ENCODE measurements at regions not wholly inside any gene's neighbourhood (a gene's known extent, or its start where the extent isn't known, plus 50 kb on each side); places are given as distances from the start of the nearest gene placed in this dataset.
"Not testable (repeated sequence)": the region's sequence is repeated elsewhere in the genome, so short reads cannot be mapped to it uniquely, and the experiment has no call there.

DNA sequence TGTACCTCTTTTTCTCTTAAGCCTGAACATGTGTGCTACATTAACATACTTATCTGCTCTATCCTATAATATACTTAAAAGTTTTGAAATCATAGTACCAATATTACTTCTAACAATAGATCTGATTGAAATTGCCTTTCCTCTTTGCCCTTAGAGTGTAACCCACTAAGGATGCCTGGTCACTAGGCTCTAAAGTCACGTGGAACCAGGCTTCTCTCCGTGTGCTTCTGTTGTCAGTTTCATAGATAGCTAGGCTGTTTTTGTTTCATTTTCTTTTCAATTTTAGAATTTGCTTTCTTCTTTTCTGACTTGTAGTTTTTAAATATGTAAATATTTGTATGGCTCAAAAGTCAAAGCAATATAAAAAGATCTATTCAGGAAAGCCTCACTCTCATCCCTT, 100.5 kb upstream of the PZP start:
- not testable (repeated sequence) for DNase-seq

DNA sequence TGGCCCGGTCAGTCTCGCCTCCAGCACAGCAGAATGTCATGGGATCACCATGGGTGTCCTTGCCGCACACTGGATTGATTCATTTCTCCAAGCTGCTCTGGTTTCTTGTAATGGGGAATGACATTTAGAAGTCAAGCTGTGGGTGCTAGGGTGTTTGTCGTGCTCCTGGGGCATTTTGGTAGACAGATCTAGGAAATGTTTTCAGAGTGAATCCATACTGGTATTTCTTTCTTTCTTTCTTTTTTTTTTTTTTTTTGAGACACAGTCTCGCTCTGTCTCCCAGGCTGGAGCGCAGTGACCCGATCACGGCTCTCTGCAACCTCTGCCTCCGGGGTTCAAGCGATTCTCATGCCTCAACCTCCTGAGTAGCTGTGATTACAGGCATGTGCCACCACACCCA, 100.0 kb upstream of the PZP start:
- not testable (repeated sequence) for DNase-seq

DNA sequence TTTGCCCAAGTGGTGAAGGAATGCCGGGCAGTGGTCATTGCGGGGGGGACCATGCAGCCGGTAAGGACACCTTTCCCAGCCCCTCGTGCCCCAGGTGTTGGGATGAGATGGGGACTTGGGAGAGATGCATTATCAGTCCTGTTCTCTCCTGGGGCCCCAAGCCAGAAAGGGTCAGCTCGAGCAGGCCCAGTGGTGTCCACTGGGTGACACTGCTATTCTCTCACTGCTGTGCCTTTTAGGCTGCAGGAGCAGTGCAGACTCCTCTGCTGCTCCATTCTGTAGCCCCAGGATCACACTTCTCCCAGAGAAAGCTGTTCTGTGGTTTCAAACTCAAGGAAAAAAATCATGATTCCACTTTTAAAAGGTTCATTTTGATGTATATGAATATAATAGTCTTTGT, 99.1 kb upstream of the PZP start:
- DNase-seq = not testable (repeated sequence)

DNA sequence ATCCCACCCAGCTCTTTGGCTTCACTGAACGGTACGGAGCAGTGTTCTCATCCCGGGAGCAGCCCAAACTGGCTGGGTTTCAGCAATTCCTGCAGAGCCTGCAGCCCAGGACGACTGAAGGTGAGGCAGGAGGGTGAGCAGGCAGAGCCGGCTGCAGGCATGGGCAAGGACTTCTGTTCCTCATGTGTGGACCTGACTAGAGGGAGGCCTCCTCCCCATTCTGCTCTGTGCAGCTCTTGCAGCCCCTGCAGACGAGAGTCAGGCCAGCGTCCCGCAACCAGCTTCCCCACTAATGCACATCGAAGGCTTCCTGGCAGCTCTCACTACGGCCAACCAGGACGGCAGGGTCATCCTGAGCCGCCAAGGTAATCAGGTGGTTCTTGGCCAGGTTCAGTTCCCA, 97.8 kb upstream of the PZP start:
- not testable (repeated sequence) for DNase-seq

DNA sequence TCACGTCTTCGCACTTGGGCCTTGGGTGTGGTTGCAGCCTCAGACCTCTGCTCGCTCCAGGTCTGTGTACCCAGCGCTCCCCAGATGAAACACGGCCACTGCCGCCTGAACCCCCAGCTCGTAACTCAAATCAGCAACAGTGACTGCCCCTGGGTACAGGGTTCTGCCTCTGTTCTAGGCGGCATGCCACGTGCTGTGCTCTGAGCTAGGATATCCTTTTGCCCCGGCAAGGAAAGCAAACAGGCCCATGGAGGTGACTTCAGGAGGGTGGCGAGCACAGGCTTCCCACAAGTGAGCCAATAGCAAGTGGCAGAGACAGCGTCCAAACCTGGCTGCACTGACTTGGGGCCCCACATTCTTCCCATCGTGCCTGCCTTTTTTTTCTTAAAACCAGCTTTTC, 96.3 kb upstream of the PZP start:
- not testable (repeated sequence) for DNase-seq

DNA sequence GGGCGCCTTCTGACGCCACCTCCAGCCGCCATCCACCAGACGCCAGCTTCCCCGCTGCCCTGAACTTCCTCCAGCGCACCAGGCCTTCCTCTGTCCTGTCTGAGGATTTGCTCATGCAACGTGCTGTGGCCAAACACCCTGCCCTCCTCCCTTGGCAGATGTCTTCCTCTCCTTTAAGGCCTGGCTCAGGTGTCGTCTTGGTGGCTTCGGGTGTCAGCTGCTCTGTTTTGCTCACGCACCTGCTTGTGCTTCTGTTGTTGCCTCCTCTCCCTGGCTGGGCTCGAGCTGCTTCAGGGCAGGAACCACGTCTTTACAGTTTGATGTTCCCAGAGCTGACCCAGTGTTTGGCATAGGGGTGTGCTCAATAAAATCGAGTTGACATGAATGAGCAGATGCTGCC, 87.7 kb upstream of the PZP start:
- DNase-seq = not testable (repeated sequence)

DNA sequence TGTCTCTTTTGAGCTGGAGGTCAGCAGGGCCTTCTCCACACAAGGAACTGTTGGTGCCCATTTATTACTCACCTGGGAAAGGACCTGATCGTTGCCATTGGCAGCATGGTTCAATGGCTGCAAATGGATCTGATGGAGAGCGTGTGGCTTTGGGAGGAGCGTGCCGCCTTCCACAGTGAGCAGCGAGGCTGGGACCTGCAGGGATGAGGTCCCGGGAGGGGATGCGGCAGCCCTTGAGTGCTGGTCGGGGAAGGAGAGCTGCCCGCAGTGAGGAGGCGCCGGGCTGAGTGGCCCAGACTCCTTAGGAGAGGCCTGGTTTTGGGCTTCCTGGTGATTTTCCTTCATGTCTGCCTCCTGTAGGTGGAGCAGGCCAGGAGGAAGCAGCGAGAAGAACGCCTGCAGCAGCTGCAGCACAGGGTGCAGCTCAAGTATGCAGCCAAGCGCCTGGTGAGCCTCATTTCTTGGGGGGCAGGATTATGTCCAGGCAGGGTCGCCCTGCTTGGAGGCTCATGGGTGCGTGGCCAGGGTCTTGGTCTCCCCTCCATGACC, 86.0 kb upstream of the PZP start:
- DNase-seq = not testable (repeated sequence)

DNA sequence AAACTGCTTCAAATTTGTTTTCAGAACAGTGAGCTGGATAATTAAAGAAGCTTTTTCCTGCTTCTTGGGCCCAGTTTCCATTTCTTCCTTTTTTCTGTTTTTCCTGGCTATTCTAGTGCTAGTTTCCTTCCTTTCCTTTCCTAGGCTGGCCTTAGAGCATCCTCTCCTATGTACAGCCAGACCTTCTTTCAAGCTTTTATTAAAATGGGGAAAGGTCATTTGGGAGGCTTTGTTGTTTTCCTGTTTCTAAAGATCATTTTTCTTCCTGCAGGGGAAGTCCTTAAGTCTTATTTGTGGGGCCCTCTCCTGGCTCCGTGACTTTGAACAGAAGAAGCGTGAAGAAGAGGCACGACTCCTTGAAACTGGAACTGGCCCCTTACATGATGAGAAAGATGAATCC, 85.2 kb upstream of the PZP start:
- DNase-seq = not testable (repeated sequence)

DNA sequence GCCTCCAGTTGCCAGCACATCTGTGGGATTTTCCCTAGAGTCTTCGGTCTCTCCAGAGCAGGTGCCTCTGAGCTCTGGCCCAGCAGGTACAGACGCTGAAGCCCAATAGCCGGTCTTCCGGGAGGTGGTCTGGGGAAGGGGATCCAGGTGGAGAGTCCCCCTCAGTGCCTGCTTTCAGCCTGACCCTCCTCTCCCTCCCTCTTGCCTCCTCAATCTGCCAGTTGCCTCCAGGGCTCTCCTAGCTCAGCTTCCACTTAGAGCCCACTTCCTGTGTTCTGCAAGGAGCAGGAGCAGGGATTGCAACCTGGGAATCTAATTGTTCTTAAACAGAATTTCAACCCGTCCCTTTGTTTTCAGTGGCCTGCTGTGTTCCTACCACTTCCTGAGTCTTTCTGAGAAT, 81.8 kb upstream of the PZP start:
- not testable (repeated sequence) for DNase-seq

DNA sequence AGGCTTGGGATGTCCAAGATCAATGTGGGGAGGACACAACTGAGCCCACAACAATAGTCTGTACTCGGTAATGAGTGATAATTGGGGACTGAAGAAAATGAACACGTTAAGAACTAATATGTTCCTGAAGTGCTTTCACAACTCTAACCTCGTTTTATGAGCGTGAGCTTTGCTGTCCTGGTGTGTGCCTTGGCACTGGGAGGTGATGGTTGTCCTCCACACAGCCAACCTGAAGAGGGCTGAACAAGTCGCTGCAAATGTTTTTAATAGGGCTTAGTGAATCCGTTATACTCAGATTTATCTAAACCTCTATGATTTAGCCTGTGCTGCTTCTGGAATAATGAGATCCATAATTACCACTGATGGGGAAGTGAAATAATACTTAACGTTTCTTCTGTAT, 76.5 kb upstream of the PZP start:
- DNase-seq = not testable (repeated sequence)

DNA sequence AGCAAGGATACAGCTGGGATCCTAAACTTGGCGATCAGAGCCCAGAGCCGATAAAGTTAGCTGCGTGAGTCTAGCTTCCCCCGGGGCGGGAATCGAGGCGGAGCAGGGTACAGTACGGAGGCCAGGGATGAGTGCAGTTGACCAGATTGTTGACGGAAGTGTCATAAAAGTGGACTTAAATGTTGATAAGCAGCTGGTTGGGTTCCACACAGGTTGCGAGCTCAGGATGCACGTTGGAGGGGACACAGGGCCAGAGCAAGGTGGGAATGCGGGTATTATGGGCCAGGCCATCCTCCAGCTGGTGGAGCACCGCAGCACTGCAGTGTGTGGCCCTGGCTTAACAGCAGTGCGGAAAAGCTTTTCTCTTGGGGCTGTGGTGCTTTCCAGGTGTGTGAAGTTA, 76.0 kb upstream of the PZP start:
- not testable (repeated sequence) for DNase-seq

DNA sequence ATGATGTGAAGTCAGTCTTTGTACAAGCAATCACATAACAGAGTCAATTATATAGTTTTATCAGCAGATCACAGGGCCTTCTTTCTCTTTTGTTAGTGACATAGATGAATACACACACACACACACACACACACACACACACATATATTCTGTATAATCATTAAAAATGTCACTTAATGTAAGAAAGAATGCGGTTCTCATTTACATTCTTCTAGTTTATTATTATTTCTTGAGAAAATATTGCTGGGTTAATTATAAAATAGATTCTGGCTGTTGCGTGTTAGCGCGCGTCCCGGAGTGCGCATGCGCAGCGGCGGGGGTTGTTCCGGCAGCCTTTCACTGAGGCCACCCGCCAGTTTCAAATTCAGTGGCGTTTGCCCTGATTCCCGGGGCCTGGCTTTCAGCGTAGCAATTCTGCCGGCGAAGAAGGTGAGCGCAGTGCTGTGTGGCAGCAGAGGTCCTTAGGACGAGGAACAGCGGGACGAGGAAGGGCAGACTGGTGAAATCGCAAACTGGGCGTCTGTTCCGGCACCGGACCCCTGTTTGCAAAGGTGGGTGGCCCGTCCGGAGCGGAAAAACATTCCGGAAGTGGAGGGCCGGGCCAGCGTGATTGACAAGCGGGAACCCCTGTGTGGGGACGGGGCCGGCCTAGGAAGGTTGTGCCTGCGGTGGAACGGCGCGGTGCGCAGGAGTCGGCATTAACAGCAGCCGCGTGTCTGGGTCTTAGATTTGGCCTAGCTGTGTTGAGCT, 75.3 kb upstream of the PZP start:
- peak; percentile 59 for DNase-seq

DNA sequence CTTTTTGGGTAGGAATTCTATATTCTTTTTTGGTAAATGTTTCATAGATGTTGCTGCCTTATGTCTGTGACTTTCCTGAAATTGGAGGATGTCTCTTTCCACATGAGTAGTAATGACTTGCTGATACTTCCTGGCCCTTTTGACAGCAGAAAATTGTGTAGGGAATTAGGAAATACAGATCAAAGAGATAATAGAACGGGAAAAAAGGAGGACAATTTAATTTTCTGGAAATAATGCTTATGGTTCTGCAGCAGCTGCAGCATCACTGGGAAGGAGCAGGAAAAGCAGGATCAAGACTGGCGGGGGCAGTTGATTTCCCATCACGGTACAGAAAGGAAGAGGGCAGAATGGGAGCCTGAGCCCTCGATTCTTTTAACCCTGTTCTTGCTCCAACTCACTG, 68.8 kb upstream of the PZP start:
- no peak for DNase-seq

DNA sequence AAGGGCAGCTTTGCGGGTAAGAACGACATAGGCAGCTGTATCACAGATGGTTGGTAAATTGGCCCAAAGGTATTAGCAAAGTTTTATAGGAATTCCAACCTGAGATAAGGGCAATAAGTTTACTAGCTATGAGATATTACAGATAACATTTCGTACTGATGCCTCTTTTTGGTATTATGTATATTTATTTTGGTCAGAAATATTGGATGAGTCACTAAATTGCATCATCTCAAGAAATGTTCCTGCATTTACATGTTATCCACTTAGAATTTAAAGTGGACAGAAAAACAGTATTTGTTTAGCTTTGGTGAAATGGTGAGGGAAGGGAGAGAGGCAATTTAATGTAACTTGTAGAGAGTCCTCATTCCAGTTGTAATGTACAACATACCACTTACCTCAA, 65.1 kb upstream of the PZP start:
- DNase-seq = no peak

DNA sequence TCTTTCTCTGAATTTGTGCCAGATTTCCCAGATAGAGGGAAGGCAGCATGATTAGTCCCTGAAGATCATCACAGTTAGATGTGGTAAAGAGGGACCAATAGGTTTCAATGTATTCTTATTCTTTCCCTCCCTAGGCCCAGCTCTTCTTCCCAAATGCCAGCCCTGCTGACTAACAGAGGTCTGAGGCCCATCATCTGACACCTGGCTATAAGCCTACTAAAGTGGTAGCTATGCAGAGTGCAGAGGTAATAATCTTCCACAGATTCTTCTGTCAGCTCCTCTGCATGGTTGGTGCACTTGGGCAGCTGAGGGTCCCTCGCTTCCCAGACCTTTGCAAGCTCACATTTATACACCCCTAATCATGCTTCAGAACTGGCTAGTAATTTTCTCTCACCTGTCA, 63.7 kb upstream of the PZP start:
- DNase-seq = no peak

DNA sequence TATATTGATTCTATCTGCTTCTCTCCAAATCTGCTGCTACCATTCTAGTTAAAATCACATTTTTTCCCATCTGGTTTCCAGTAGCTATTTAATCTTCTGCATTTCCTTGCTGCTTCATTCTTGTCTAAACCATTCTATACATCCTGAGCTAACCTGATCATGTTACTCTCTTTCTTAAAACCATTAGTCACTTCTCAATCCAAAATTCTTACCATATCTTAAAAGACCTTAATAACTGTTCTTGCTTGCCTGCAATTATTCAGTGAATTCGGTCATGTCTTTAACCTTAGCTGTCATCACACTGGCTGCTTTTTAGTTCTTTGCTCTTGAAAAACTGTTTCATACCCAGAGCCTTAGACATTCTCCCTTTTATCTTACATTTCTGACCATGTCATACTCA, 56.4 kb upstream of the PZP start:
- no peak for DNase-seq

DNA sequence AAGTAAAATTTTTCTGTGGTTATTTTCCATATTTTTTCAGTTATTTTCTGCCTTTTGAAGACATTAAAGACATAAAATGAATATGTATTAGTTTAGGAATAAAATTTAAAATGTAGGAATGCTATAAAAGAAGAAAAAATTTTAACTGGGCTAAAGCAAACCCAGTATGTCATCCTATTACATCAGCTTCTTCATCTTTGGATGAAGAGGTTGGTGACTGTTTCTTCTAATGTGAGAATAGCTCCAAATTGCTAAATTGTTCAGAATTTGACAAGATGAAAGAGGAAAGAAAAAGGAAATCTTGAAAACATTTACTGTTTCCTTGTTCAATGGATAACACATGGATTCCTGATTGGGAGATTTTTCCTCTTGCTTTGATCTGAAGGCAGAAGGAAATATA, 52.7 kb upstream of the PZP start:
- no peak for DNase-seq

DNA sequence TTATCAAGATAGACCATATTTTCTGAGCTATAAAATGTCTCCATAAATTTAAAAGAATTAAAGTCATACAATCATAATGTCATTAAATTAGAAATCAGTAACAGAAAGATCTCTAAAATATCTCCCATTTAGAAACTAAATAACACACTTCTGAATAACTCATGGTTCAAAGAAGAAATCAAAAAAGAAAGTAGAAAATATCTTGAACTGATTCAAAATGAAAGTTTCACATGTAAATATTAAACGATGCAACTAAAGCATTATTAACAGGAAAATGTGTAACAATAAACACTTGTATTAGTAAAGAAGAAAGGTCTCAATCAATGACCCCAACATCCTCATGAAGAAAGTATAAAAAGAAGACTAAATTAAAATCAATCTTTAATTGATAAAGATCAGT, 50.5 kb upstream of the PZP start:
- DNase-seq = no peak

Measured in left kidney (tissue), 1 donor.